Stimulated activated naive CD8-positive, alpha-beta T cell treated with anti-CD3 and anti-CD28 coated beads, Interleukin-15, amount 100 ng/mL, for 72 hours (primary cell): ENCODE measurements at regions not wholly inside any gene's neighbourhood (a gene's known extent, or its start where the extent isn't known, plus 50 kb on each side); places are given as distances from the start of the nearest gene placed in this dataset.
"Not testable (repeated sequence)": the region's sequence is repeated elsewhere in the genome, so short reads cannot be mapped to it uniquely, and the experiment has no call there.

ENCODE experiments used
- ATAC-seq: fragments of 150-1000 bp; cut with Tn5 transposase; 2 replicates; pipeline ENCODE4 v1.10.0; 2021; ENCODE audit warnings: mild to moderate bottlenecking, moderate library complexity
- DNase-seq, 2 donors: peaks; one replicate each; pipeline ENCODE4 v3.0.0; 2021 to 2022
- H3K27ac Mint-ChIP-seq, 2 donors: one replicate each; pipeline ENCODE4 v1.8.0; 2022; ENCODE audit warnings: mild to moderate bottlenecking in 2 of 2, mixed read lengths in 2 of 2, moderate library complexity in 2 of 2
- H3K27me3 Mint-ChIP-seq: one replicate; pipeline ENCODE4 v1.8.0; 2022; ENCODE audit warnings: mixed read lengths
- H3K4me1 Mint-ChIP-seq: one replicate; pipeline ENCODE4 v1.8.0; 2022; ENCODE audit warnings: mild to moderate bottlenecking, mixed read lengths
- H3K4me3 Mint-ChIP-seq, 2 donors: one replicate each; pipeline ENCODE4 v1.8.0; 2022; ENCODE audit warnings: mild to moderate bottlenecking in 2 of 2, mixed read lengths in 2 of 2, moderate library complexity in 1 of 2
- H3K9me3 Mint-ChIP-seq, 2 donors: one replicate each; pipeline ENCODE4 v1.8.0; 2022; ENCODE audit warnings: mixed read lengths in 2 of 2

DNA sequence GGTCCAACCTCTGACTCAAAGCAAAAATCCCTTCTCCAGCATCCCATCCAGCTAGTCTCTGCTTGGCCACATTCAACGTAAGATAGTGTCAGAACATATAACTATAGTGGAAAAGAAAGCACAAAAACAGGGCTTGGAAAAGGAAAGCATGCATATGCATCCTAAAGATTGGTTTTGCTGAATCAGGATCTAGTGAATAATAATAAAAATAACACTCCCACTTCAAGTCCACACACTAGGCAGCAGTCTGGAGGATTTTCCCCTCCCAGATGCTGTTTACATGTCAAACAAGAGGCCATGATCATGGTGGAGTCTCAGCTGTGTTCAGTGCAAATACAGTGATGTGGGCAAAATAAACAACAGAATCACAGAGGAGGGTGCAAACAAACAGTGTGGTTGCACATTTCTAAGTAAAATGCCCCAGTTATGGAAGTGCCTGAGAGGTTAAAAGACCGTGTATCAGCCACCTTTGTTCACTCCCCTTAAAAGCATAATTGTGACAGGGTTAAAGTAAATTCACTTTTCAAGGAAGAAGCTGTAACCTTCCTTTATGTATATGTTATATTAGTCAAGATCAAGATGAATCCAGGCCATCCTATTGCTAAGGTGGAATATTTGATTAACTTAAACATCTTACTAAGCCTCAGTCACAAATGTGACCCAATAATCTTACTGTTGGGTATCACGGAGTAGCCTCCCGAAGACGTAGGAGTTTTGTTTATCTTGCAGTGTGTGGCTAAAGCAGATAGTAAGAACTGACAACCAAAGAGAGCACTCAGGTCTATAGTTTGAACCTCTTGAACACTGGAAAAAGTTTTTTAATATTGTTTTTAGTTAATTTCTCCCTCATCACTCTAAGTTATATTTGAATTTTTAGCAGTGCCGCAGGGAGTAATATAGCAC is 424.5 kb downstream of the SOX2 start:
- no peaks in the 10 kb centered on the region for H3K9me3 Mint-ChIP-seq
- no peaks in the 10 kb centered on the region for H3K4me1 Mint-ChIP-seq
- no peak overlapping the region for H3K4me3 Mint-ChIP-seq
- H3K27ac Mint-ChIP-seq, result no peak overlapping the region
- H3K27me3 Mint-ChIP-seq, result no peaks in the 10 kb centered on the region
- ATAC-seq (no peak), DNase-seq (no peak)

- no peaks in the 10 kb centered on the region for H3K9me3 Mint-ChIP-seq
- no peak for ATAC-seq
- no peak overlapping the region for H3K27ac Mint-ChIP-seq
- no peaks in the 10 kb centered on the region for H3K27me3 Mint-ChIP-seq
- no peaks in the 10 kb centered on the region for H3K4me1 Mint-ChIP-seq
- no peak for DNase-seq
- H3K4me3 Mint-ChIP-seq, result no peak overlapping the region
Measured at GRCh38 chr3:182138393-182138792, 426.7 kb downstream of the SOX2 start.

DNA sequence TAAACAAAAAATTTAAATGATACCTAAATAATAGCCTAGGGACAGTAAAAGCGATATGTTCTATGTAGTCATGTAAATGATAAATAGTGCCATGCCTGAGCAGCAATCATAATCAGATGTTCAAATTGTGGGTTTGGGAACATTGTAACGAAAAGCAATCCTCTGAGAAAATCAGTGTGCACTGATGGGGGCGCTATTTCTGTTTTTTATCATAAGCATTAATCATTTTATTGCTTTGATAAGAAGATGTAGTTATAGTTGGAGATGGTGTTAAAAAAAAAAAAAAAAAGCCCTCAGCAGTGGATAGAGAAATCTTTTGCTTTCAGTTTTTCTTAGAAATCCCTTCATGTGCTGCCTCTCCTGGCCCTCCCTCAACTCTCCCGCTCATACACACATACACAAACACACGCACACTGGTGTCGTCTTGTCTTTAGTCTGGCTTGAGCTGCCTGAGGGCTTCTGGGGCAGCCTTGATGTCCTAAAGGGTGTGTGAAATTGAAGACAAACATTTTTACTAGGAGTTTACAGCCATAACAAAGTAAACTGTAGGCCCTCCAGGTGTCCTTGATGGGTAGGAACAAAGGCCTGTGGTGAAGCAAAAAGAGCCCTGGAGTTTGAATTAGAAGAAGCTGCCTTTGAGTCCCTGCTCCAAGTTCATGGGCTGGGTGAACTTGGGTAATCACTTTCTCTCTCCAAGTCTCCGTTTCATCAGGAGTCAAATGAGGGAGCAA is 428.1 kb downstream of the SOX2 start:
- no peak for ATAC-seq
- Mint-ChIP-seq H3K27me3 (no peaks in the 10 kb centered on the region), H3K27ac (no peak overlapping the region), H3K9me3 (no peaks in the 10 kb centered on the region), H3K4me3 (no peak overlapping the region), H3K4me1 (no peaks in the 10 kb centered on the region)
- no peak for DNase-seq

- no peaks in the 10 kb centered on the region for H3K27me3 Mint-ChIP-seq
- DNase-seq (no peak), ATAC-seq (no peak)
- H3K9me3 Mint-ChIP-seq, result no peaks in the 10 kb centered on the region
- H3K27ac Mint-ChIP-seq, result no peak overlapping the region
- no peak overlapping the region for H3K4me3 Mint-ChIP-seq
- no peaks in the 10 kb centered on the region for H3K4me1 Mint-ChIP-seq
Measured at GRCh38 chr3:182142928-182143327, 431.2 kb downstream of the SOX2 start.

- DNase-seq, result no peak
- H3K4me1 Mint-ChIP-seq, result no peaks in the 10 kb centered on the region
- no peaks in the 10 kb centered on the region for H3K9me3 Mint-ChIP-seq
- H3K27ac Mint-ChIP-seq, result no peak overlapping the region
- ATAC-seq, result no peak
- H3K27me3 Mint-ChIP-seq, result no peaks in the 10 kb centered on the region
- H3K4me3 Mint-ChIP-seq, result no peak overlapping the region
Measured at GRCh38 chr3:182143903-182144302, 432.2 kb downstream of the SOX2 start.

- DNase-seq (no peak), ATAC-seq (no peak)
- Mint-ChIP-seq H3K9me3 (peaks cover 13 to 23% of the 10 kb centered on the region in 2 donors), H3K27me3 (no peaks in the 10 kb centered on the region), H3K4me1 (no peaks in the 10 kb centered on the region), H3K4me3 (no peak overlapping the region), H3K27ac (no peak overlapping the region)
Measured at GRCh38 chr3:182148360-182148759, 436.6 kb downstream of the SOX2 start.

DNA sequence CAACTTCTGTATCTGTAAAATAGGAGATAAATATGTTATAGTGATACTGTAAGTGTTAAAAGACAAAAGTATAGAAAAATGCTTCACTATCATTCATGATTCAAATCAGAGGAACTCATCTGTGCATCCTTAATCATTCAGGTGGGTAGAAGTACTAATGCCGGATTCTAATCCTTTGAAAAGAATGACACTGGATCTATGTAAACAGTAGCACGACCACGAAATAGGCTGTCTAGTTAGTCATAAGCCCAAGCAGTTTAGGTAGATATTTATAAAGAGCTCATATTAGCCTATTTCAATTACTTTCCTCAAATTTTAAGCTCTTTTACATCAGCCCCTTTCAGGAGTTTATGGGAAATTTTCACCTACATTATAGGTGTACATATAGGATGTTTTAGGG is 437.9 kb downstream of the SOX2 start:
- H3K4me3 Mint-ChIP-seq, result no peak overlapping the region
- no peak for DNase-seq
- no peaks in the 10 kb centered on the region for H3K4me1 Mint-ChIP-seq
- H3K27me3 Mint-ChIP-seq, result no peaks in the 10 kb centered on the region
- no peak for ATAC-seq
- peaks cover 13 to 28% of the 10 kb centered on the region in 2 donors for H3K9me3 Mint-ChIP-seq
- H3K27ac Mint-ChIP-seq, result no peak overlapping the region

DNA sequence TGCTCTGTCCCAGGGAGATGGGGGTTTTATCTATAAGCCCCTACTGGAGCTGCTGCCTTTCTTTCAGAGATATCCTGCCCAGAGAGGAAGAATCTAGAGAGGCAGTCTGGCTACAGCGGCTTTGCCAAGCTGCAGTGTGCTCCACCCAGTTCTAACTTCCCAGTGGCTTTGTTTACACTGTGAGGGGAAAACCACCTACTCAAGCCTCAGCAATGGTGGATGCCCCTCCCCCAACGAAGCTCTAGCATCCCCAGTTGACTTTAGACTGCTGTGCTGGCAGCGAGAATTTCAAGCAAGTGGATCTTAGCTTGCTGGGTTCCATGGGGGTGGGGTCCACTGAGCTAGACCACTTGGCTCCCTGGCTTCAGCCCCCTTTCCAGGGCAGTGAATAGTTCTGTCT is 444.6 kb downstream of the SOX2 start:
- H3K4me3 Mint-ChIP-seq, ATAC-seq, H3K4me1 Mint-ChIP-seq, H3K27ac Mint-ChIP-seq, DNase-seq, H3K27me3 Mint-ChIP-seq: not testable (repeated sequence)
- H3K9me3 Mint-ChIP-seq, result peaks cover 11 to 25% of the 10 kb centered on the region in 2 donors

DNA sequence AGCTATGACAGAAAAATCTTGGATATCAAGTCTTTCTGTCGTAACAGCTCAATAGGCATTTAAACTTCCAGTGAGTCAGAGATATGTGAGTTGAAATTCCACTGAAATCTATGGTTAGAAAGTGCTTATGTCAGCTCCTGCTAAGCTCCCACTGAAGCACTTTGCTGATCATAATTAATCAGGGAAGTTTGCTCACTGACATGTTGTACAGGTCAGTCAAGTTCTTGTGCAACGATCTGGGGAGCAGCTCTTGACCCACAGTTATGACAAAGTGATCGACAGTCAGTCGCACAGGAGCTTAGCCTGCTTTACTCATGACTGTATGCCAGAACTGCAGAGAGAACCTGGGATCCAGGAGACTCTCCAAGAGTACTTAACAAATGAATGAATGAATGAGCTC is 453.5 kb downstream of the SOX2 start:
- H3K27ac Mint-ChIP-seq, result no peak overlapping the region
- no peak for DNase-seq
- no peaks in the 10 kb centered on the region for H3K9me3 Mint-ChIP-seq
- no peak overlapping the region for H3K4me3 Mint-ChIP-seq
- H3K27me3 Mint-ChIP-seq, result no peaks in the 10 kb centered on the region
- ATAC-seq, result no peak
- no peaks in the 10 kb centered on the region for H3K4me1 Mint-ChIP-seq

DNA sequence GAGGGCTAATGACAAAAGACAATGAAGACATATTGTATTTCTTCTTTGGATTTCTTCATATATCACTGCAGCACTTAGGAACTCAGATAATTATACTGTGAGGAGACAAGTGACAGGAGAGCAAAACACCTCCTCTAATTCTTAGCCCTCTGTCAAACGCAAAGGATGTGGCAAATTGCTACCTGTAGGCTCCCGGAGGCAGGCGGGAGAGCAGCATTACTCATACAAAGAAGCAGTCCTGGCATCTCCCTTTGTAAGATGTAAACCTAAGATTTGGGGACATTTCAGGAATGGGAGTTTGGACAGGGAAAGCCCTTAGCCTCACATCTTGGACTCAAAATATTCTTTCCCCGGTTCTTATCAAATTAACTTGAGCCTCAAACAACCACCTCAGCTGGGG is 460.8 kb downstream of the SOX2 start:
- Mint-ChIP-seq H3K4me3 (no peak overlapping the region), H3K9me3 (no peaks in the 10 kb centered on the region), H3K27me3 (no peaks in the 10 kb centered on the region), H3K4me1 (no peaks in the 10 kb centered on the region), H3K27ac (no peak overlapping the region)
- ATAC-seq (no peak), DNase-seq (no peak)

DNA sequence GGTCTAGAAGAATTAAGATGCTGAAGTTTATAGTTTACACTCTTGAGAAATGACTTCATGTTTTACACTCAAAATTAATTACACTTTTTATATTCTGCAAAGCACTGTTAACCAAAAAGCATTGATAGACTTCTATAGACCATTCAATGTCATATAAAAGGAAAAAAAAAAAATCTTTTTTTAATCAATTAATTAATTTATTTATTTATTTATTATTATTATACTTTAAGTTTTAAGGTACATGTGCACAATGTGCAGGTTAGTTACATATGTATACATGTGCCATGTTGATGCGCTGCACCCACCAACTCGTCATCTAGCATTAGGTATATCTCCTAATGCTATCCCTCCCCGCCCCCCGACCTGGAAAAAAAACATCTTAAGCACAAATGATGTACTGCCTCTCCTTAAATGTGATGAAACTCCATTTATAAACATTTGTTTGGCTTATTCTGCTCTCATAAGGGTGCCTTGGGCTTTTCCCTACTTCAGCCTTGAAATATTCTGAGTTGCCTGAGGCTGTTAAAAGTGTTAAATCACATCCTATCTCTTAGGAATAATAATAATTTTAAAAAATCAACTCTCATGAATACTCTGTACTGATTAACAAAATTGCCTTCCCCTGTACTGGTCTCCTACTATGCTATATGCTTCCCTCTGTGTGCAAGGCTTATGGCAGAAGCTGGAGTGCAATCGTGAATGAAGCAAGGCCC is 466.9 kb downstream of the SOX2 start:
- H3K27me3 Mint-ChIP-seq, result no peaks in the 10 kb centered on the region
- ATAC-seq (no peak), DNase-seq (no peak)
- no peak overlapping the region for H3K27ac Mint-ChIP-seq
- H3K4me1 Mint-ChIP-seq, result no peaks in the 10 kb centered on the region
- no peak overlapping the region for H3K4me3 Mint-ChIP-seq
- H3K9me3 Mint-ChIP-seq, result peaks cover 0 to 3% of the 10 kb centered on the region in 2 donors

DNA sequence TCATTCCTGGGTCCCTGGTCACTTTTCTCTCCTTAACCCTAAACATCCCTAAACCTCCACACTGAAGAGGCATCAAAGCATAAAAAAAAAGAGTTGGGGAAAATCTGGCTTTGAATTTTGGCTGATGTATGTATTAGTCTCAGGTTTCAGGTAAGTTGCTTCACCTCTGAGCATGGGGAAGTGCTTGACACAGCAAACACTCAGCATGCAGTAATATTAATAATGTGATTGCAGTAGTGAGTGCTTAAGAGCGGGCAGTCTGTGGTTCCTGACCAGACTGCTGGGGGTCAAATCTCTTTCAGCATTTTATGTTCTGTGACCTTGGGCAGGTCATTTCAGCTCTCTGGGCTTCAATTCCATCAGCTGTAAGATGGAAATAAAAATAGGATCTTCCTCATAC is 467.9 kb downstream of the SOX2 start:
- DNase-seq, result no peak
- H3K27ac Mint-ChIP-seq, result no peak overlapping the region

DNA sequence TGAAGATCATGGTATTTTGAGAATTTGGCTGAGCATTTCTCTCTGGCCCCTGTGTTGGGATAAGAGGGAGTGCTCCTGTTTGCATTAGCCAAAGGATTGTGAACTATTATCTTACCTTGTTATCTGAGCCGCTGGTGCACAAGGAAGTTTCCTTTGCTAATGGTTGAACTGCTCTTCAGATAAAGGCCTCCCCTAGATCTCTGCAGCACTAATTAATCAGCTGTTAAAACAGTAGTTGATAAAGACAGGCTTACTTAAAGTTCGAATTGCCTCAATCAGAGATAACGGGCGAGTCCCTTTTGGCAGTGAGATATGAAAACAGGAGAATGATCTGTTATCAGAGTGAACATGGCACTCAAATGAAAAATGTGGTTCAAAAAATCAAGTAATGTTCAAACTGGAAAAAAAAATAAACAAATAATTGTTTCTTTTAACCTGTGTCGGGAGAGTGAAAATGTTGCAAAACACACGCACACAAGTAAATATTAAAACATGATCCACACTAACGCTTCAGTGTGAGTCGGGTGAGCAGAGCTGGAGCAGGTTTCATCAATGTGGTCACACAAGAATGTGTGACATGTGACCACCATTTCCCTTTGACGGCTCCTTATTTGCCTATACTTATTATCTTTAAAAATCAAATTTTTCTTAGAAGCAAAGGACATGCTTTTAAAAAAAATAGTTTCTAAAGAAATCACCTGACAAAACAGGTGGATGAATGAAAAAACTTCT is 469.1 kb downstream of the SOX2 start:
- no peak overlapping the region for H3K27ac Mint-ChIP-seq
- ATAC-seq, result no peak
- H3K4me3 Mint-ChIP-seq, result no peak overlapping the region

More for the DNA sequence above, 467.9 kb downstream of the SOX2 start:
- no peak overlapping the region for H3K4me3 Mint-ChIP-seq
- no peak for ATAC-seq
- no peaks in the 10 kb centered on the region for H3K4me1 Mint-ChIP-seq
- H3K27me3 Mint-ChIP-seq, result no peaks in the 10 kb centered on the region
- peaks cover 0 to 10% of the 10 kb centered on the region in 2 donors for H3K9me3 Mint-ChIP-seq

GRCh38 chr3:182182531-182182968 is 470.8 kb downstream of the SOX2 start:
- H3K27ac Mint-ChIP-seq, result no peak overlapping the region
- no peaks in the 10 kb centered on the region for H3K27me3 Mint-ChIP-seq
- no peak overlapping the region for H3K4me3 Mint-ChIP-seq
- peaks cover 2 to 10% of the 10 kb centered on the region in 2 donors for H3K9me3 Mint-ChIP-seq
- ATAC-seq, result no peak
- no peak for DNase-seq
- no peaks in the 10 kb centered on the region for H3K4me1 Mint-ChIP-seq

More for the DNA sequence above, 469.1 kb downstream of the SOX2 start:
- Mint-ChIP-seq H3K4me1 (no peaks in the 10 kb centered on the region), H3K9me3 (peaks cover 0 to 10% of the 10 kb centered on the region in 2 donors), H3K27me3 (no peaks in the 10 kb centered on the region)
- no peak for DNase-seq

GRCh38 chr3:182183716-182184430 is 472.1 kb downstream of the SOX2 start:
- Mint-ChIP-seq H3K27ac (no peak overlapping the region), H3K27me3 (no peaks in the 10 kb centered on the region), H3K4me1 (no peaks in the 10 kb centered on the region), H3K4me3 (no peak overlapping the region), H3K9me3 (peaks cover 6 to 10% of the 10 kb centered on the region in 2 donors)
- DNase-seq, result no peak
- ATAC-seq, result no peak
